Ishikawa (cell line): ENCODE measurements at regions not wholly inside any gene's neighbourhood (a gene's known extent, or its start where the extent isn't known, plus 50 kb on each side); places are given as distances from the start of the nearest gene placed in this dataset.

Experiments used
- EP300 ChIP-seq: IDR thresholded peaks from 2 replicates; pipeline ENCODE4 v1.6.1; 2012; ENCODE audit warnings: borderline replicate concordance
- FOXM1 ChIP-seq: IDR thresholded peaks from 2 replicates; pipeline ENCODE4 v1.6.1; 2012; ENCODE audit warnings: low read depth, borderline replicate concordance
- NFIC ChIP-seq: IDR thresholded peaks from 2 replicates; pipeline ENCODE4 v1.6.1; 2012
- RAD21 ChIP-seq: IDR thresholded peaks from 2 replicates; pipeline ENCODE4 v1.6.1; 2012; ENCODE audit warnings: low read depth
- TAF1 ChIP-seq: IDR thresholded peaks from 2 replicates; pipeline ENCODE4 v1.6.1; 2012; ENCODE audit warnings: low read depth, mild to moderate bottlenecking
- TCF12 ChIP-seq: IDR thresholded peaks from 2 replicates; pipeline ENCODE4 v1.6.1; 2012; ENCODE audit warnings: low read depth
- YY1 ChIP-seq: IDR thresholded peaks from 2 replicates; pipeline ENCODE4 v1.6.1; 2012; ENCODE audit warnings: low read depth
- TF ChIP-seq, protein P1 (sequence below): IDR thresholded peaks from 2 replicates; pipeline ENCODE4 v1.6.1; 2012
- TF ChIP-seq, protein P2 (sequence below): IDR thresholded peaks from 2 replicates; pipeline ENCODE4 v1.6.1; 2012
- TF ChIP-seq, protein P3 (sequence below): IDR thresholded peaks from 2 replicates; pipeline ENCODE4 v1.6.1; 2012; ENCODE audit warnings: low read depth, mild to moderate bottlenecking

DNA sequence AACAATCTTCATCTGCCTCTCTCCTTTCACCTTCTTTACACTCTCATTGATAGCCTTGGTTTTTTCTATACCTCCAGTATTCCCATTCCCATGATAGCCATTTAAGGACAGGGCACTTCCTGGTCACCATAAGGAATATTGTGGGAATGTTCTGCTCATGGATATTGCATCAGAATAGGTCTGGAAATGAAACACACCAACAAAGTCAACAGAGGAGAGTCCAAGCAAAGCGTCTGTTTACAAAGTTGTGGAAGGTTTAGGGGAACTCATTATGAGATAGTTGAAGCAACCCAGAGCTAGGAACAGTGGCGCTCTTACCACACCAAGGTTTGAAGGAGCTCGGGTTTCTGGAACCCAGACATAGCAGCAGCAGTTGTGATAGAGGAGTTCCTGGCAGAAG is 150.3 kb upstream of the TNP1 start:
- TF ChIP-seq NFIC, result no peak
- TF ChIP-seq RAD21, result no peak
- TF ChIP-seq, protein P1, sequence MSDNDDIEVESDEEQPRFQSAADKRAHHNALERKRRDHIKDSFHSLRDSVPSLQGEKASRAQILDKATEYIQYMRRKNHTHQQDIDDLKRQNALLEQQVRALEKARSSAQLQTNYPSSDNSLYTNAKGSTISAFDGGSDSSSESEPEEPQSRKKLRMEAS, result no peak
- TF ChIP-seq, protein P2, sequence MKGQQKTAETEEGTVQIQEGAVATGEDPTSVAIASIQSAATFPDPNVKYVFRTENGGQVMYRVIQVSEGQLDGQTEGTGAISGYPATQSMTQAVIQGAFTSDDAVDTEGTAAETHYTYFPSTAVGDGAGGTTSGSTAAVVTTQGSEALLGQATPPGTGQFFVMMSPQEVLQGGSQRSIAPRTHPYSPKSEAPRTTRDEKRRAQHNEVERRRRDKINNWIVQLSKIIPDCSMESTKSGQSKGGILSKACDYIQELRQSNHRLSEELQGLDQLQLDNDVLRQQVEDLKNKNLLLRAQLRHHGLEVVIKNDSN, result no peak
- no peak for TF ChIP-seq TCF12
- TF ChIP-seq FOXM1, result no peak
- TF ChIP-seq EP300, result no peak
- TF ChIP-seq, protein P3, sequence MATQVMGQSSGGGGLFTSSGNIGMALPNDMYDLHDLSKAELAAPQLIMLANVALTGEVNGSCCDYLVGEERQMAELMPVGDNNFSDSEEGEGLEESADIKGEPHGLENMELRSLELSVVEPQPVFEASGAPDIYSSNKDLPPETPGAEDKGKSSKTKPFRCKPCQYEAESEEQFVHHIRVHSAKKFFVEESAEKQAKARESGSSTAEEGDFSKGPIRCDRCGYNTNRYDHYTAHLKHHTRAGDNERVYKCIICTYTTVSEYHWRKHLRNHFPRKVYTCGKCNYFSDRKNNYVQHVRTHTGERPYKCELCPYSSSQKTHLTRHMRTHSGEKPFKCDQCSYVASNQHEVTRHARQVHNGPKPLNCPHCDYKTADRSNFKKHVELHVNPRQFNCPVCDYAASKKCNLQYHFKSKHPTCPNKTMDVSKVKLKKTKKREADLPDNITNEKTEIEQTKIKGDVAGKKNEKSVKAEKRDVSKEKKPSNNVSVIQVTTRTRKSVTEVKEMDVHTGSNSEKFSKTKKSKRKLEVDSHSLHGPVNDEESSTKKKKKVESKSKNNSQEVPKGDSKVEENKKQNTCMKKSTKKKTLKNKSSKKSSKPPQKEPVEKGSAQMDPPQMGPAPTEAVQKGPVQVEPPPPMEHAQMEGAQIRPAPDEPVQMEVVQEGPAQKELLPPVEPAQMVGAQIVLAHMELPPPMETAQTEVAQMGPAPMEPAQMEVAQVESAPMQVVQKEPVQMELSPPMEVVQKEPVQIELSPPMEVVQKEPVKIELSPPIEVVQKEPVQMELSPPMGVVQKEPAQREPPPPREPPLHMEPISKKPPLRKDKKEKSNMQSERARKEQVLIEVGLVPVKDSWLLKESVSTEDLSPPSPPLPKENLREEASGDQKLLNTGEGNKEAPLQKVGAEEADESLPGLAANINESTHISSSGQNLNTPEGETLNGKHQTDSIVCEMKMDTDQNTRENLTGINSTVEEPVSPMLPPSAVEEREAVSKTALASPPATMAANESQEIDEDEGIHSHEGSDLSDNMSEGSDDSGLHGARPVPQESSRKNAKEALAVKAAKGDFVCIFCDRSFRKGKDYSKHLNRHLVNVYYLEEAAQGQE, result no peak
- no peak for TF ChIP-seq TAF1
- TF ChIP-seq YY1, result no peak
